Activated CD4-positive, CD25-positive, alpha-beta regulatory T cell treated with anti-CD3 and anti-CD28 coated beads, Interleukin-2, amount 50 U/mL, for 16 hours (primary cell): ENCODE measurements at regions not wholly inside any gene's neighbourhood (a gene's known extent, or its start where the extent isn't known, plus 50 kb on each side); places are given as distances from the start of the nearest gene placed in this dataset.
"Not testable (repeated sequence)": the region's sequence is repeated elsewhere in the genome, so short reads cannot be mapped to it uniquely, and the experiment has no call there.

Source experiments
- DNase-seq: peaks from one replicate; pipeline ENCODE4 v3.0.0-alpha.2; 2020; ENCODE audit warnings: low read depth, low spot score

DNA sequence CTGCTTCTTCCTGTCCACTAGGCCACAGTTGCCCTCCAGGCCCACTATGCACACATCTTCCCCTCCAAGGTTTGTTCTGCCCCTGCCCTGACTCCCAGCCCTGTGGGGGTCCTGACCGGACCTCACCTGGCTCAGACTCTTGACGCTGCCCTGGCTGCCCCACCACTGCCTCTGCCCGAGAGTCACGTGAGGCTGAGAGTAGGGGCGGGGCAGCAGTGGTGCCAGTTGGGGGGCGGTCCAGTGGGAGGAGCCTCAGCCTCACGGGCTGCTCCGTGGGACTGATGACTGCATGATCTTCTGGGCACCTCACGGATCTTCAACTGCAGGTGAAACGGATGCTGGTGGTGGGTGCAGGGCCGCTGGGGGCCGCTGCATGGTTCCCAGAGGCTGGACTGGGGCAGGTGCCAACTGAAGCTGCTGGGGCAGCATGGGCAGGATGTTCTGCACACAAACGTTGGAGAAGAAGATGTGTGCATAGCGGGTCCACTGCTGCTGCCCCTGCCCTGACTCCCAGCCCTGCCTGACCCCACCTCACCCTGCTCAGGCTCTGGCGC is 77.6 kb downstream of the HHIPL2 start:
- not testable (repeated sequence) for DNase-seq

DNA sequence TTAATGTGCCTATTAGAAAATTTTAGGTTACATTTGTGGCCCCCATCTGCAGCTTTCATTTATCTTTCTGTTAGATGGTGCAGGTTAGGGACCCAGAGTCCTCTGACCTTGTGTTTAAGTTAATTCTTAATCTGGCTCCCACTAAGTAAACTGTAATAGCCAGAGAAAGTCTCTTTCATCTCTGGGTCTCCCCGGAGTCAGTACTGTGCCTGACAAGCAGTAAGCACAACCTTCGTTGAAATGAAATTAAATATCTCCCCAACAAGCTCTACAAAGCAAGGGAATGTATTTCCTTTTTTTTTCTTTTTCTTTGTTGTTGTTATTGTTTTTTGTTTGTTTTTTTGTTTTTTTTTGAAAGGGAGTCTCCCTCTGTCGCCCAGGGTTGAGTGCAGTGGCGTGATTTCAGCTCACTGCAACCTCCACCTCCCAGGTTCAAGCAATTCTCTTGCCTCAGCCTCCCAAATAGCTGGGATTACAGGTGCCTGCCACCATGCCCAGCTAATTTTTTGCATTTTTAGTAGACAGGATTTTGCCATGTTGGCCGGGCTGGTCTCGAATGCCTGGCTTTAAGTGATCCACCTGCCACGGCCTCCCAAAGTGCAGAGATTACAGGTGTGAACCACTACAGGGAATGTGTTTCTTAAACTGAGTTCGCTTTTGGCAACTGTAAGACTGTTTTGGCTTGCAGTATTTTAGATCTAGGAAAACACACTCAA is 81.6 kb downstream of the HHIPL2 start:
- DNase-seq, result no peak

DNA sequence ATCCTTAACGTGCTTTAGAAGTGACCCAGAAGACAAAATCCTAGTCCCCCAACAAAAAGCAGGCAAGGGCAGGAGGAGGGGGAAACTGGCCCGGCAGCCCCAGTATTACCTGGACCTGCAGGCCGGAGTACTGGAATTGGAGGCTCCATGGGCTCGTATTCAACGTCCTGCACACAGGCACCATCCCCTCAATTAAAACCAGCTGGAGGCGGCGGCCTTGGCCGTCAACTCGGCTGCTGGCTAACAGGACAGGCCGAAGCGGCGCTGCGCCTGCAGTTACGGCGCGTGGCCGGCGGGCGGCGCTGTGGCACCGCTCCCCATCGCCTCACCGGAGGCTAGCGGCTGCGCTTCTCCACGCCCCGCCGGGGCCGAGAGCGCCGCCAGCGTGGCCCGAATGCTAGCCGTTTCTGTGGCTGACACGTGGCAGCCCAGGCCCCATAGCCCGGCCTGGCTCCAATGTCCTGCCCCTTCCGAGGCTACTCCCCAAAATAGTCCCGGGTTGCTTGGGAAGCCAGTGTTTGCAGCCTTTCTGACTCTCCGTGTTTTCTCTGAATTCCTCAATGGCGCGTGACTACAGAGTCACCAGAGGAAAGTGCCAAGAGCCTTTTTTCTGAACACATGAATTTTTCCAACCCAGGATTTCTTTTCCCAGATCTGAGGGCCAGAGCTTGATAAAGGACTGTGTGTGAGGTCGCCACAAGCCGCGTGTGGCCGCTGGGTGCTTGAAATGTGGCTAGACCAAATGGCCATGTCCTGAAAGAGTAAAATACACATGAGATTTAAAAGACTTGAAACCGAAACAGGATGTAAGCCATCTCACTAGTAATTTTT is 82.5 kb downstream of the HHIPL2 start:
- peak; percentile 32 for DNase-seq

DNA sequence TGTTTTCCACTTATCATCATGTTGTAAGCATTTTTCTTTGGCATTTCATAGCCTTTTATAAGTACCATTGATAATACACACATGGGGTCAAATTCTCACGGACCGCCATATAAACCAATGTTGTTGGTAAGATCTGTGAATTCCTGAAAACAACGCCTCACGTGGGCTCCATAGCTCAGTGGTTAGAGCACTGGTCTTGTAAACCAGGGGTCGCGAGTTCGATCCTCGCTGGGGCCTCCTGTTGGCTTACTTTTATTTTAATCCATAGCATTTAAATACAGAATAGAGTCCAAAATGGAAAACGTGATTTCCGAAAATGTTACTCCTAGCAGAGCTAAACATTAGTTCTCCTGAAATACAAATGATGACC is 83.1 kb downstream of the HHIPL2 start:
- DNase-seq, result peak; percentile 14

DNA sequence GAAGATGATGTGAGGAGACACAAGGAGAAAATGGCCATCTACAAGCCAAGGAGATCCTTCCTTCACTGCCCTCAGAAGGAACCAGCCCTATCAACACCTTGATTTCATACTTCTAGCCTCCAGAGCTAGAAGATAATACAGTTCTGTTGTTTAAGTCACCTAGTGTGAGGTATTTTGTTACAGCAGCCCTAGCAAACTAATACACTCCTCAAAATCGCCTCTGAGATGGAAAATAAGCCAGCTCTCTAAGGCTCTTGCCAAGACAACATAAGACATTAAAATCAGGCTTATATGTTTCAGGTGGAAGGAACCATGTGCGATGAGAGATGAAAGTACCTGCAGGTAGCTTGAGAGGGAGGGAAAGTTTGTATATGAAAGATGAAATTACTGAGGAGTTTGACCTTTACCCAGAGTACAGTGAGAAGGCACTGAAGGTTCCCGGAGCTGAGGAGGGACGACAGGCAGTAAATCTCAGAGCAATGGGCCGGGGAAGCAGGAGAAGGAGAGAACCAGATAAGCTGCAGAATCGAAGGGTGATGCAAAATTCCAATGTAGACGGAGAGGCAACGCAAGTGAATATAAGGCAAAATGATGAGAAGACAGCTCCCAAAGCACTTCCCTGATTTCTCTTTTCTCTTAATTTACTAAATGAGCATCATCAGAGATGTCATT is 84.7 kb downstream of the HHIPL2 start:
- no peak for DNase-seq

DNA sequence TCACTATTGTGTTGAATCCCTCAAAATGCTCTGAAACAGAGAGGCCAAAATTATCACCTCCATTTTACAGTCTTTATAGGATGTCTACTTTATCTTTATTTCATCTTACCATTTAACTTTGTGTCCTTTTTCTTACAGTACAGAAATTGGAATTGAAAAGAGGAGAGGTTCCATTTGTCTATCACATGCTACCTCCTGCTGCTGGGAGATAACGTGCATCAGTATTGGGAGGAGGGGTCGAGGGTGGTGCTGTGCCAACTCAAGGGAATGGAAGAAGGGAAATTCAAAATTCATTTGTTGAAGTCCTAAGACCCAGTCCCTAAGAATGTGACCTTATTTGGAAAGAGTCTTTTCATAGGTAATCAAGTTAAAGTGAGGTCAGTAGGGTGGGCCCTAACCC is 85.3 kb downstream of the HHIPL2 start:
- DNase-seq, result no peak

DNA sequence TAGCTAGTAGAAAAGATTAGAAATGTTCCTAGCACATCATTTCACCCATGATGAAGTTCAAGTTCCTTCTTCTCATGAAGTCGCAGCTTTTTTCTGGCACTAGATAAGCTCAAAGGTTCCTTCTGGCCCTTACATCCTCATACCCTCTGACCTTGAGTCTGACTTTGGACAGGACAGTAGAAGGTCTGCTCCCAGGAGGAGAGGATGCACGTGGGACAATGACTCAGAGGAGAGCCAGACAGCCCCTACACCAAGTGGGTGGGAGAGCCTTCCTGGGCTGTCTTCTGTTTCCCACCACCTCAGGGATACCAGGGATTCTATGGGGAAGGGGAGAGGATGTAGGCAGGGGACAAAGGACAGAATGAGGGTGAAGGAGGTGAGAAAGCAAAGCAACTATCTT is 86.0 kb downstream of the HHIPL2 start:
- no peak for DNase-seq

DNA sequence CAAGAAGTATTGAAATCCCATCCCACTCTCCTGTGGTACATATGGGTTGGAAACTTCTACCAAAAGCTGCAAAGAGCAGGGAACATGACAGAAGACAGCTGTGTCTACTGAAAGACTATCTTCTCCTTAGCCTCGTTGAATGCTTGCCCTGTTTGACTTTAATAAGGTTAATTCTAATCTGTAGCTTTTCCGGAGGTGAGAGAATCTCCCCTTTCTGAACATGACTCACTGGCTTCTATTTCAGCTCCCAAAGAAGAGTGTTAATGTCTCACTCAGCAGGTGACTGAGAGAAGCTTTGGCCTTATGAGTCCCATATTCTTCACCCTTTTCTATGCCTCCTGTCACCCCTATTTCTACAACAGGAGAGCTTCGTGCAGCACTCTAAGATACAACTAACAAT is 88.3 kb downstream of the HHIPL2 start:
- DNase-seq, result no peak

DNA sequence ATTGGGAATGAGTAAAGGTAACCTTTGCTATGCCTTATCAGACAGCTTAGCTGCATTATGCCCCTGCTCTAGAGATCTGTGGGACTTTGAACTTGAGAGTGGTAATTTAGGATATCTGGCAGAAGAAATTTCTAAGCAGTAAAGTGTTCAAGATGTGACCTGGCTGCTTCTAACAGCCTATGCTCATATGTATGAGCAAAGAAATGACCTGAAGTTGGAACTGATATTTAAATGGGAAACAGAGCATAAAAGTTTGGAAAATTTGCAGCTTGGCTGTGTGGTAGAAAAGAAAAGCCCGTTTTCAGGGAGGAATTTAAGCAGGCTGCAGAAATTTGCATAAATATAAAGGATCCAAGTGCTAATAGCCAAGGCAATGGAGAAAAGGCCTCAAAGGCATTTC is 90.4 kb downstream of the HHIPL2 start:
- DNase-seq, result no peak

DNA sequence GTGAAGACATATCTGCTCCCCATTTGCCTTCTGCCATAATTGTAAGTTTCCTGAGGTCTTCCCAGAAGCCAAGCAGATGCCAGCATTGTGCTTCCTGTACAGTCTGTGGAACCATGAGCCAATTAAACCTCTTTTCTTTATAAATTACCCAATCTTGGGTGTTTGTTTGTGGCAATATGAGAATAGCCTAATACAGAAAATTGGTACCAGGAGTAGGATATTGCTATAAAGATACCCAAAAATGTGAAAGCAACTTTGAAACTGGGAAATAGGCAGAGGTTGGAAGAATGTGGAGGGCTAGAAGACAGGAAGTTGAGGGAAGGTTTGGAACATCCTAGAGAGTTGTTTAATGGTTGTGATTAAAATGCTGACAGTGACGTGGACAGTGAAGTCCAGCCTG is 90.8 kb downstream of the HHIPL2 start:
- DNase-seq, result no peak

DNA sequence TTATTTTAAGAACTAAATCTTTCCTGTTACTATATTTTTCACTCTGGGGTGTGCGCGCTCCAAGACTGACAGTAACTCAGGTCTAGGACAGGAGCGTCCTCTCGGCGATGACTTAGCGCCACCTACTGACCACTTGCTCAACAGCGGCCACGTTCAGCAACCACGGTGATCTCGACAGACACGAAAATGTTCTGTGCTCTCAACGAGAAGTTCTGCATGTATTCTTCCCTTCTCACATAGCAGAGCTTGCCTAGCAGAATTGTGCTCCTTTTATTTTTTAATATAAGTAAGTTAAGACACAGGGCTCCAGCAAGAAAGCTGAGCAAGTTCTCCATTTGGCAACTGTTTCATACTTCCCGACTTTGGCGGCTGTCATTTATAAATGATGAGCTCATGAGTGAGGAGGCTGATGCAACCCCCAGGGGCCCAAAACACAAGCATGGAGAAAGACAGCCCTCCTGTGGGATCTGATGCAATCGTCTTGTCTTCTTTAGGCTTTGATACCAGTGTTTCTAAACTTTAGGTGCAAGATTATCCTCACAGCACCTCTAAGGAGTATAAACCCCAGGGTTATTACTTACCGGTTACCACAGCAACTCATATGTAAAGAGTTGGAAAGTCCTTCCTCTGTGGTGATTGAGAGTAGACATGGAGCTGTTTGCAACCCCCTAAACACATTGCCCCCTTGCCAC is 92.6 kb downstream of the HHIPL2 start:
- peak; percentile 60 for DNase-seq

DNA sequence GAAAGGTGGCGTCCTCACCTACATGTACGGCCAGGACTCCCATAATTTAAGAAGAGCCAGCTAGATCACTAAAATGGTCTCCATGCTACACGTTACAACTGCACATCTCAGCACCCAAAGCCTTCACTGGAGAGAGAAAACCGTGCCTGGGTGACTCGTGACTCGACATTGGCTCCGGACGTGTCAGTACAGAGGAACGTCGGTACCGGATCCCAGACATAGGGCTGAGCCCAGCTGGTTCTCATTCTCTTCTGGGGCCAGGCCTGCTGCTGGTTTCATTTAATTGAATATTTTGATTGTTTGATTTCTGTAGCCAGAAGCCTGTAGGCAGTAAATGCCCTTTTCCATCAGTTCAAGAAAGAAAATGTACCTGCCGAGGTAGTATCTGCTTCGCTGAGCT is 93.1 kb downstream of the HHIPL2 start:
- DNase-seq, result no peak

DNA sequence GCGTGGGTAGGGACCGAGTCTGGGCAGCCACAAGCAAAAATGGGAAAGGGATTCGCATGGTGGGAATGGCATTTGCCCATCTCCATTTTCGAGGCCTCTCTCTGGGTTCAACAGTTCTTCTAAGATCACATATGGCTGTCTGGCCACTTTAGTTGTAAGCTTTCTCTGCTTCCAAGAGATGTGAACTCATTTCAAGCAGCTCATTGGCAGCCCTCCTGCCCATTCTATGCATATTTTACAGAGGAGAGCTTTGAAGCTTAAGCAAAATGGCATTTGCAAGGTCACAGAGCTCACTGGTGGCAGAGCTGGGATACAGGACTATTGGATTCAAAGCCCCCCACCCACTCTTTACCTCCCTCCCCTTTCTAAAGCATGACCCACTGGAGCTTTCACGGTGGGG is 93.7 kb downstream of the HHIPL2 start:
- DNase-seq, result no peak

DNA sequence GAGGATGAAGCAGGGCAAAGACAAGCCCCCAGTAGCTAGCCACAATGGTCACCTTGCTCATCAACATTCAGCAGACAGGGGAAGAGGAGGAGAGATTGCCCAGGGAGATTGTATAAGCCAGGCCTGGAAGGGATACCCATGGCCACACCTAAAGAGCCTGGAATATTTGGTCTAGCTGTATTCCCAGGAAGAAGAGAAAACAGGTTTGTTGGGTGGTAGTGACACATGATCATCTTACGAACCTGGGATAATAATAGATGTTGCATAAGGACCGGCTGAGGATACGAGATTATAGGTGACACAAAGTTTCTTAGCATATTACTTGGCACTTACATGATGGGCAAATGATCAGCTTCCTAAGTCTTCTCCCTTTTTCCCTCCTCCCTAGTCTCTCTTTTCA is 95.9 kb downstream of the HHIPL2 start:
- DNase-seq, result no peak

DNA sequence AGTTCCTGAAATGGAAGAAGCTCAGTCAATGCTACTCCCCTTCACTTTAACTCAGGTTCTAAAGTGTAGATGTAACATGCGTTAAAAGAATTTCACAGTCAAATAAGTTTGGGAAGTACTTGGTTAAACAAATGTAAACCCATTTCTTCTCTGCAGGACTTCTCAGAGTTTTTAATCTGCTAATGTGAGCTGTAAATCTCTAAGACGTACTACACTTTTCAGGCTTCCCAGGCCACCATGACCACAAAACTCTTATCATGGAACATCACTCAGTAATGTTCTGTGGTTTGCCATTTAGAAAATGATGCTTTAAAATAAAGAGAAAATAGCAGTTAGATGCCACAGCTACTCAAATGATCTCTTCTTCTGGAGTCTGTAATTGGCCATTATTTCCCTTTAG is 104.3 kb downstream of the HHIPL2 start:
- DNase-seq, result no peak

DNA sequence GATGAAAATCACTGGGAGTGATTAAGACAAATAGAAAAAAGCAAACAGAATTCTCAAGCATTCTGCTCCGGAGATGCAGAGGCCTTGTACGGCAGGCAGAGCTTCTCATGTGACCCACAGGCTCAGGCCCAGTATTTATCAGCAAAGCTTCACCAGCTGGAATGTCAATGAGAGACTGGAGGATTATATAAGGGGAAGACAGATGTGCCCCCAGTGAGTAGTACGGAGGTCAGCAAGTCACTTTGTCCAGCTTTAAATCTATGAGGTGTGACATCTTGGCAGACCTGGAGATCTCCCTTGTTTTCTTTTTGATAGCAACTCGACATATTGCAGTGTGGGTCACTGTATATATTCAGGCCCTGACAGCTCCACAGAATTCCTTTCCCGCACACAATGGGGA is 106.8 kb downstream of the HHIPL2 start:
- no peak for DNase-seq

DNA sequence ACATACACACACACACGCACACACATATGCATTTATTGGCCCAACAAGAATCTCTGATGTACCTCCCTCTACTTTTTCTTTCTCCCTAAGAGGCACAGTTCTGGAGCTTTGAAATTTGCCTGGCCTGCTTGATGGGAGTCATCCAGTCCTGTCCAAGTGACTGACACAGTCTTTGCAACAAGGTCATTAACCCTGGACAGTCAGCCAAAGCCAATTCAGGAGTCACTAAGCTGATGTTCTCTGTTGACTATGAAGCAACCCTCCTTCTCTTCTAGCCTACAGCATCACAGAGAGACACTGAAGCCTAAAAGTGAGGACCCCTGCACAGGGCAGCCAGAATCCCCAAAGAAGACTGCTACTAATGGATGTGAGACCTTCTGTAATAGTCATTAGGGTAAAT is 123.1 kb downstream of the HHIPL2 start:
- DNase-seq, result no peak

DNA sequence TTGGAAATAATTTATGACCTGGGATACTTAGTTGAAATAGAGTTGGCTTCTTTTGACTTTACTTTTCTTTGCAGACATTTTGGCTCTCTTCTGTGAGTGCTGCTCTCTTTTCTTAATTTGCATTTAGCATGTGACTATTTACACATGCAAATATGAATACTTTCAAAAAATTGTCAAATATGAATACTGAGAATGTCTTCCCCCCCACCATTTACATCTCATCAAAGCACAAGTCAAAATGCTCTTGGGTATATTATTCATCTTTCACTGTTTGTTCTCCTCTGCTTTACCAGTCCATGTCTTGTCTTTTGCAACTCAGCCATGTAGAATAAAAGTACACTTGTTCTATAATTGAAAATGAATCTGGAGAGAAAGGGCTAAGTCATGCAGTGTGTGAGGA is 126.5 kb downstream of the HHIPL2 start:
- DNase-seq, result no peak

DNA sequence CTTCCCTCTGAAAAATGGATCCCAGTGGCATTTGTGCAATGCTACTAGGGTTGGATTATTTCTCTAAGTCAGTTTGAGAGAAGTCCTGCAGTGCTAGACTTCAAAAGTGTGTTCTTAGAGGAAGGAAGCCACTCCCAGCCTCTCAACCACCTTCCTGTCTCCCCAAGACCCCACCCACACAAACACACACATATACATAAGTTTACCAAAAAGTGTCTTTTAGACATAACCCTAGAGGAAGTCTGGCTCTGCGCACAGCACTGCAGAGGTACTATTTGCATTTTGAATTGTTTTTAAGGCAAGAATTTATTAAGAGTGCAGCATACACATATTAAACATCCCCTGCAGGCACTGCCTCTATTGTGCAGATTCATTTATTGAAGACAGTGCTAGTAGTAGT is 127.3 kb downstream of the HHIPL2 start:
- DNase-seq, result no peak

DNA sequence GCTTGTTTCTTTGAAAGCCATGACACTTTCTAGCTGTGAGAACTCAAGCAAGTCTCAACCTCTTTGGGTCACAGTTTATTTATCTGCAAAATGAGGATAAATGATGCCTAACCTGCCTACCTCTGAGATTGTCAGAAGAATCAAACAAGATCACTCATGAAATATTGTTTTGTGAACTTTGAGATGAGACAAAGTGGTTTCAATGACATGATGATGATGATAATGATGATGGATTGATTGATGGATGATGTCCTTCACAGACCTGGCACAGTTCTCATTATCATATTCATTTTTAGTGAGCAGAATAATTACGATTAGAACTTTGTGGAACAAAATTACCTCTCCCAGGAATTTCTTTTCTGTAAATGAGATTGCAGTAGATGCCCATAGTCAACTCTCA is 129.2 kb downstream of the HHIPL2 start:
- no peak for DNase-seq

DNA sequence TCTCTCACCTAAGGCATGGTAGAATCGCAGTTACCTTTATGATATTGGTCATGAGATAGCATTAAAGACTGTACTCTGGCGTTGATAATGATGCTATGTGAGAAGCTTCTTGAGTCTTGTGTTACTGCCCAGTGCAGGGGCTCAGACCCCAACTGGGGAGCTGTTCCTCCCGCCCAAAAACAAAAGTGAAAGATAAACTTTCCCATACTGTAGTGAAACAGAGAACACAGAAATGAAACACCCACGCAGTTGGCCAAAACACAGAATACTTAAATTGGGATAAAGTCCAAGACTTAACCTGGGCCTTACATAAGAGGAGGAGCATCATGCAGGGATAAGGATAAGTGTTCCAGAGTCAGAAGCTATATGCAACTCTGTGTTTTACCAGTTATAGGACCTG is 130.6 kb downstream of the HHIPL2 start:
- no peak for DNase-seq
